ENCODE measurements at regions not wholly inside any gene's neighbourhood (a gene's known extent, or its start where the extent isn't known, plus 50 kb on each side); places are given as distances from the start of the nearest gene placed in this dataset.

DNA sequence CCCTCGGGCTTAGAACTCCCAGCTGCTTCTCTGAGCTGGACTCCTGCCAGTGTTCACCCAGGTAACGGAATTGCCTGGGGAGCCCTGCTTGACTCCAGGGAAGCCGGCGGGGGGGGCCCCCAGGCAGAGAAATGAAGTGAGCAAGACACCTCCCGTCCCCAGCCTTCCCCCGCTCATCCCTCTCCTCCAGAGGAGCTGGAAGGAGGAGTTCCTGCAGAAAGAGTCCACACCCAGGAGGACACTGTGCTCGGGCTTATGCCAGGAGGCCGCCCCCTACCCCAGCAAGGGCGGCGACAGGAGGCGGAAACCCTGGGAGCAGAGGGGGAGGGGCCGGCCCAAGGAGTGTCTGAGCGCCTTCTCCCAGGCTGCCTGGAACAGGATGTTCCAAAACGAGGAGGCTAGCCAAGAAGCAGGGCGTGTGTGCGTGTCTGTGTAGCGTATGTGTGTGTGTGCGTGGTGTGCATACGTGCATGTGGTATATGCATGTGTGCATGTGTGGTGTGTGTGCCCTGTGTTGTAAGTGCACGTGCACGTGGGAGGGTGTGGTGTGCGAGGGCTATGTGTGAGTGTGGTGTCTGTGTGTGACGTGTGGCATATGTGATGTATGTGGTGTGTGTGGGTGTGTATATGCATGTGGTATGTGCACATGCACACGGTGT lies 511.3 kb downstream of the SHQ1 start:
- no peaks in the 10 kb centered on the region for H3K27me3 ChIP-seq
- peak; percentile 71 to 78 for DNase-seq (ENCODE audit: low spot score in 2 of 2)
- 33 to 42% methylated on average over 15 to 23 of the region's 24 CpGs for WGBS, 2 donors
- H3K4me3 ChIP-seq, result no peak overlapping the region
- H3K36me3 ChIP-seq, result no peaks in the 10 kb centered on the region
- peaks cover 0 to 44% (median 9%) of the 10 kb centered on the region in 4 donors for H3K4me1 ChIP-seq
- peak overlapping the region in 1 of 4 donors; percentile 62 for H3K27ac ChIP-seq
- TF ChIP-seq POLR2A (IDR thresholded peaks at IDR 0.05) (no peak), EP300 (IDR thresholded peaks at IDR 0.05) (peak; percentile 72 to 92)
- H3K9me3 ChIP-seq, result no peaks in the 10 kb centered on the region

- Histone ChIP-seq H3K27me3 (no peaks in the 10 kb centered on the region), H3K4me3 (no peak overlapping the region), H3K9me3 (no peaks in the 10 kb centered on the region), H3K27ac (peak overlapping the region in 1 of 4 donors; percentile 62), H3K36me3 (no peaks in the 10 kb centered on the region), H3K4me1 (peaks cover 0 to 44% (median 9%) of the 10 kb centered on the region in 4 donors)
- DNase-seq (ENCODE audit: low spot score in 2 of 2), result no peak
- WGBS, 2 donors, result 89 to 90% methylated on average over 7 of the region's 7 CpGs
- TF ChIP-seq, protein P1, sequence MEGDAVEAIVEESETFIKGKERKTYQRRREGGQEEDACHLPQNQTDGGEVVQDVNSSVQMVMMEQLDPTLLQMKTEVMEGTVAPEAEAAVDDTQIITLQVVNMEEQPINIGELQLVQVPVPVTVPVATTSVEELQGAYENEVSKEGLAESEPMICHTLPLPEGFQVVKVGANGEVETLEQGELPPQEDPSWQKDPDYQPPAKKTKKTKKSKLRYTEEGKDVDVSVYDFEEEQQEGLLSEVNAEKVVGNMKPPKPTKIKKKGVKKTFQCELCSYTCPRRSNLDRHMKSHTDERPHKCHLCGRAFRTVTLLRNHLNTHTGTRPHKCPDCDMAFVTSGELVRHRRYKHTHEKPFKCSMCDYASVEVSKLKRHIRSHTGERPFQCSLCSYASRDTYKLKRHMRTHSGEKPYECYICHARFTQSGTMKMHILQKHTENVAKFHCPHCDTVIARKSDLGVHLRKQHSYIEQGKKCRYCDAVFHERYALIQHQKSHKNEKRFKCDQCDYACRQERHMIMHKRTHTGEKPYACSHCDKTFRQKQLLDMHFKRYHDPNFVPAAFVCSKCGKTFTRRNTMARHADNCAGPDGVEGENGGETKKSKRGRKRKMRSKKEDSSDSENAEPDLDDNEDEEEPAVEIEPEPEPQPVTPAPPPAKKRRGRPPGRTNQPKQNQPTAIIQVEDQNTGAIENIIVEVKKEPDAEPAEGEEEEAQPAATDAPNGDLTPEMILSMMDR (IDR thresholded peaks at IDR 0.05), result no peak
- no peak for TF ChIP-seq EP300 (IDR thresholded peaks at IDR 0.05)
- no peak for TF ChIP-seq POLR2A (IDR thresholded peaks at IDR 0.05)
These were observed 512.1 kb downstream of the SHQ1 start for GRCh38 chr3:72336114-72336651.

DNA sequence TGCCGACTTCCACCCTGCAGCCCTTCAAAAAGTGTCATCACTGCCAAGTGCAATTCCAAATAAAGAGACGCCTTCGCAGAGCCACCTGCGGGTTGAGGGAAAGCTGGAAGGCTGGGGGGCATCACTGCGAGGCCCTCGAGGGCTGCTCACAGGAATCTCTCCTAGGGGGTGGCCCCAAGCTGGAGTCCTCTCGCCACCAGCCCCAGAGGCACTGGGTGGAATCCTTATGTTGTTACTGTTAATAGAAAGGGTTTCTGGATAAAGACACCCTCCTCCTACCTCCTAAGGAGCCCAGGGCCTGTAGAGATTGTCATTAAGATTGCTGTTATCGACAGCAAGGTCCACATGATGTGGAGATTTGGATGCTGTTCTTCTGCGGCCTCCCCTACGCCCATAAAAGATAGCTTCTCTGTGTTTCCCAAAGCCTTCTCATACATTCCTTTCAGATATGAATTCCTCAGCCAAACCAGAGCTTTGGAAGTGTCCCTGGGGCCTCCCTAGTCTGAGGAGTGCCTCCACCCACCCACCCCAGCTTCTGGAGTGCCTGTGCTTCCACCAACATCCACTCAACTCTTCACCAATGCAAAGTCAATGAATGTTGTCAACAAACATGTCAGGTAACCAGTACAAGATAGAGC lies 512.7 kb downstream of the SHQ1 start:
- Histone ChIP-seq H3K27me3 (no peaks in the 10 kb centered on the region), H3K9me3 (no peaks in the 10 kb centered on the region), H3K4me1 (peaks cover 0 to 39% (median 7%) of the 10 kb centered on the region in 4 donors), H3K4me3 (no peak overlapping the region), H3K36me3 (no peaks in the 10 kb centered on the region), H3K27ac (peak overlapping the region in 1 of 4 donors; percentile 62)
- DNase-seq (ENCODE audit: low spot score in 2 of 2), result no peak
- WGBS, 2 donors, result 73 to 84% methylated on average over 10 of the region's 10 CpGs
- TF ChIP-seq EP300 (IDR thresholded peaks at IDR 0.05) (no peak), POLR2A (IDR thresholded peaks at IDR 0.05) (no peak)
- TF ChIP-seq, protein P1 (IDR thresholded peaks at IDR 0.05), result no peak

DNA sequence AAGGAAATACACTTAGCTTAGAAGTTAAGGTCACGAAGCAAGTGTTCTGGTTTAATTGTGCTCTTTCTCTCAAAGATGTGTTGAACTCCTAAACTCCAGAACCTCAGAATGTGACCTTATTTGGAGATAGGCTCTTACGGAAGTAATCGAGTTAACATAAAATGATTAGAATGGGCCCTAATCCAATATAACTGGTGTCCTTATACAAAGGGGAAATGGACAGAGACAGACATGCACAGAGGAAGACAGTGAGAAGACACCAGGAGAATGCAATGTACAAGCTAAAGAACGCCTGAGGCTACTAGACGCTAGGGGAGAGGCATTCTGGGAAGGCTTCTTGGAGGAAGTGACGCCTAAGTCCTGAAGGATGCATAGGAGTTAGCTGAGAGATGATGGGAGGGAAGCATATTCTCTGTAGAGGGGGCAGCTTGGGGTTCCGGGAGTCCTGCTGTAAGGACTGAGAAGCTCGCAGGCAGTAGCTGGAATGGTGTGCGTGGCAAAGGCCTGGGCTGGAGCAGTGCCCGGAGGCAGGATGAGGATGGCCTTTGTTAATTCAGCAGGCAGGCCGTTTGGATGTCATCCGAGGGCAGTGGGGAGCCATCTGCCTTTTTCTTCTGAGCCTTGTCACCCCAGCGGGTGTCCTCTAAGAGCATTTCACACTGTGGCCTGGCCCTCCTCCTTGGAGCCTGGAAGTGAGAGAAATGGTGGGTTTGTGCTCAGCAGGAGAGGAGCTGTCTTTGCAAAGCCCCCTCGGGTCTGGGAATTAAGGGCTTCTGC lies 513.4 kb downstream of the SHQ1 start:
- H3K4me3 ChIP-seq, result no peak overlapping the region
- no peak for TF ChIP-seq EP300 (IDR thresholded peaks at IDR 0.05)
- TF ChIP-seq, protein P1 (IDR thresholded peaks at IDR 0.05), result no peak
- TF ChIP-seq POLR2A (IDR thresholded peaks at IDR 0.05), result no peak
- no peaks in the 10 kb centered on the region for H3K36me3 ChIP-seq
- H3K27ac ChIP-seq, result no peak overlapping the region
- WGBS, 2 donors, result 77 to 85% methylated on average over 14 of the region's 14 CpGs
- no peaks in the 10 kb centered on the region for H3K9me3 ChIP-seq
- no peaks in the 10 kb centered on the region for H3K27me3 ChIP-seq
- DNase-seq (ENCODE audit: low spot score in 2 of 2), result no peak
- peaks cover 0 to 33% (median 6%) of the 10 kb centered on the region in 4 donors for H3K4me1 ChIP-seq

DNA sequence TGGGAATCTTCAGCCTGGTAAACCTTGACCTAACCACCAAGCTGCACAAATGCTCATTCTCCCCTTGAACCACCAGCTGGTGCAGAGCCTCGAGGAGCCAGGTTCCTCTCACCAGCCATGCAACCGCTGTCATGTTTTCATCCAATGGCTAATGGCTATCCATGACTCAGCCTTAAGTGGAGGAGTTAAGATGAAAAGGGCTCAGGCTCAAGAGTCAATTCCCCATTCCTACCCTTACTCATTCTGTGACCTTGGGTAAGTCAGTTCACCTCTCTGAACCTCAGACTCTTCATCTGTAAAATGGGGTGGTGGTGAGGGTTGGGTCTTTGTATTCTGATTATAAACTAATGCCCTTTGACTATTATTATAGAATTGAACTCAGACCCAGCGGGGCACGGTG lies 515.6 kb downstream of the SHQ1 start:
- DNase-seq (ENCODE audit: low spot score in 2 of 2), result no peak
- 92 to 97% methylated on average over 4 of the region's 4 CpGs for WGBS, 2 donors
- H3K4me3 ChIP-seq, result no peak overlapping the region
- TF ChIP-seq POLR2A (IDR thresholded peaks at IDR 0.05), result no peak
- no peak for TF ChIP-seq EP300 (IDR thresholded peaks at IDR 0.05)
- TF ChIP-seq, protein P1 (IDR thresholded peaks at IDR 0.05), result no peak
- no peaks in the 10 kb centered on the region for H3K9me3 ChIP-seq
- H3K27ac ChIP-seq, result no peak overlapping the region
- no peaks in the 10 kb centered on the region for H3K27me3 ChIP-seq
- H3K4me1 ChIP-seq, result peaks cover 0 to 35% (median 6%) of the 10 kb centered on the region in 4 donors
- no peaks in the 10 kb centered on the region for H3K36me3 ChIP-seq
